ENCODE measurements at regions not wholly inside any gene's neighbourhood (a gene's known extent, or its start where the extent isn't known, plus 50 kb on each side); places are given as distances from the start of the nearest gene placed in this dataset.

DNA sequence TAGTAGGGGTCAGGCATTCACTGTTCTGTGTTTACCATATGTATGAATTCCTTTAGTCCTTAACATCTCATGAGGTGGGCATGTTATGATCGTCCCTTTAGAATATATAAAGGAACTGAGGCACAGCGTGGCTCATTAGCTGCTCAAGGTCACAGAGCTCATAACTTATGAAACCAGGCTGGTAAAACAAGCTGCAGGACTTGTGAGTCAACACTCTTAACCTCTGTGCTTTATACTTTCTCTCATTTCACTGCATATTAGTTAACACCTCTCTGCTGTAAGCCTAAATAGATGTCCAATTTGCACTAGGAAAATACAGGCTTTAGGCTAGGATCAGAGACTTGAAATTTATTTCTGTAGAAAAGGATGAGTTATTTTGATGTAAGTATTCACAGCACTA lies 180.3 kb upstream of the HDAC9 start:
- H3K27me3 ChIP-seq (ENCODE audit: control insufficient read depth in 2 of 2, insufficient read depth in 2 of 2, low read length in 2 of 2): no peaks in the 10 kb centered on the region
- no peak overlapping the region for H3K4me3 ChIP-seq (replicated peaks in 1 of 3; ENCODE audit: insufficient read depth in 1 of 3, low read depth in 1 of 3, low read length in 3 of 3)
- H3K79me2 ChIP-seq (ENCODE audit: control insufficient read depth, insufficient read depth, low read length): no peaks in the 10 kb centered on the region
- BruUV-seq (replicated peaks): no TSS peak
- FAIRE-seq (no peak), DNase-seq (ENCODE audit: low read depth, low spot score) (no peak)
- no peaks in the 10 kb centered on the region for H4K20me1 ChIP-seq (replicated peaks; ENCODE audit: control insufficient read depth, extremely low read depth, insufficient read depth, low read length)
- dilution Hi-C loops (cut with MboI; ENCODE audit: extremely low pct_ligation_motif_present, low sequenced_read_pairs) (no loop called here), intact Hi-C loops (cut with micrococcal nuclease) (no loop called here)
- H3K4me2 ChIP-seq (ENCODE audit: insufficient read depth, low read length): no peak overlapping the region
- H3K9me3 ChIP-seq (replicated peaks; ENCODE audit: control insufficient read depth, insufficient read depth, low read length): no peaks in the 10 kb centered on the region
- no peak overlapping the region for H3K9ac ChIP-seq (replicated peaks; ENCODE audit: extremely low read depth, insufficient read depth, low read length)
- no peak overlapping the region for H2AFZ ChIP-seq (ENCODE audit: low read depth, low read length)
- no peak overlapping the region for H3K27ac ChIP-seq (ENCODE audit: insufficient read depth, low read depth, low read length)
- no peaks in the 10 kb centered on the region for H3K9me1 ChIP-seq (replicated peaks; ENCODE audit: control insufficient read depth, extremely low read depth, insufficient read depth, low read length)
- POLR2A ChIA-PET: no interaction called here
- H3K4me1 ChIP-seq (ENCODE audit: control insufficient read depth, extremely low read depth, insufficient read depth, low read length): no peaks in the 10 kb centered on the region
- CTCF ChIA-PET: no interaction called here
- H3K36me3 ChIP-seq (ENCODE audit: control insufficient read depth in 2 of 2, extremely low read depth in 1 of 2, insufficient read depth in 2 of 2, low read length in 2 of 2): no peaks in the 10 kb centered on the region
- TF ChIP-seq, protein P1, sequence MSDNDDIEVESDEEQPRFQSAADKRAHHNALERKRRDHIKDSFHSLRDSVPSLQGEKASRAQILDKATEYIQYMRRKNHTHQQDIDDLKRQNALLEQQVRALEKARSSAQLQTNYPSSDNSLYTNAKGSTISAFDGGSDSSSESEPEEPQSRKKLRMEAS (IDR thresholded peaks at IDR 0.05; ENCODE audit: insufficient read depth, insufficient read length): no peak
- TF ChIP-seq POLR2A (IDR thresholded peaks at IDR 0.05; ENCODE audit: low read depth, low read length): no peak
- TF ChIP-seq FOS (IDR thresholded peaks at IDR 0.05; ENCODE audit: borderline replicate concordance, insufficient read depth, low read length): no peak
- no peak for TF ChIP-seq EZH2 (IDR thresholded peaks at IDR 0.05; ENCODE audit: borderline replicate concordance, low read depth, low read length, severe bottlenecking)
- no peak for TF ChIP-seq MYC (IDR thresholded peaks at IDR 0.05; ENCODE audit: low read depth, low read length)
- no peak for TF ChIP-seq JUN (IDR thresholded peaks at IDR 0.05; ENCODE audit: borderline replicate concordance, insufficient read depth, insufficient read length, low read depth)
- no peak for TF ChIP-seq GATA2 (IDR thresholded peaks at IDR 0.05; ENCODE audit: insufficient read depth, insufficient read length, low read depth, low read length)
- TF ChIP-seq, protein P2, sequence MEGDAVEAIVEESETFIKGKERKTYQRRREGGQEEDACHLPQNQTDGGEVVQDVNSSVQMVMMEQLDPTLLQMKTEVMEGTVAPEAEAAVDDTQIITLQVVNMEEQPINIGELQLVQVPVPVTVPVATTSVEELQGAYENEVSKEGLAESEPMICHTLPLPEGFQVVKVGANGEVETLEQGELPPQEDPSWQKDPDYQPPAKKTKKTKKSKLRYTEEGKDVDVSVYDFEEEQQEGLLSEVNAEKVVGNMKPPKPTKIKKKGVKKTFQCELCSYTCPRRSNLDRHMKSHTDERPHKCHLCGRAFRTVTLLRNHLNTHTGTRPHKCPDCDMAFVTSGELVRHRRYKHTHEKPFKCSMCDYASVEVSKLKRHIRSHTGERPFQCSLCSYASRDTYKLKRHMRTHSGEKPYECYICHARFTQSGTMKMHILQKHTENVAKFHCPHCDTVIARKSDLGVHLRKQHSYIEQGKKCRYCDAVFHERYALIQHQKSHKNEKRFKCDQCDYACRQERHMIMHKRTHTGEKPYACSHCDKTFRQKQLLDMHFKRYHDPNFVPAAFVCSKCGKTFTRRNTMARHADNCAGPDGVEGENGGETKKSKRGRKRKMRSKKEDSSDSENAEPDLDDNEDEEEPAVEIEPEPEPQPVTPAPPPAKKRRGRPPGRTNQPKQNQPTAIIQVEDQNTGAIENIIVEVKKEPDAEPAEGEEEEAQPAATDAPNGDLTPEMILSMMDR (IDR thresholded peaks at IDR 0.05; ENCODE audit: extremely low read depth in 1 of 2, insufficient read depth in 1 of 2, low read depth in 1 of 2, low read length in 2 of 2): no peak
- TF ChIP-seq POLR2AphosphoS5 (IDR thresholded peaks at IDR 0.05; ENCODE audit: insufficient read depth, low read depth, low read length): no peak

Data from endothelial cell of umbilical vein (primary cell).